ENCODE measurements at regions not wholly inside any gene's neighbourhood (a gene's known extent, or its start where the extent isn't known, plus 50 kb on each side); places are given as distances from the start of the nearest gene placed in this dataset.

DNA sequence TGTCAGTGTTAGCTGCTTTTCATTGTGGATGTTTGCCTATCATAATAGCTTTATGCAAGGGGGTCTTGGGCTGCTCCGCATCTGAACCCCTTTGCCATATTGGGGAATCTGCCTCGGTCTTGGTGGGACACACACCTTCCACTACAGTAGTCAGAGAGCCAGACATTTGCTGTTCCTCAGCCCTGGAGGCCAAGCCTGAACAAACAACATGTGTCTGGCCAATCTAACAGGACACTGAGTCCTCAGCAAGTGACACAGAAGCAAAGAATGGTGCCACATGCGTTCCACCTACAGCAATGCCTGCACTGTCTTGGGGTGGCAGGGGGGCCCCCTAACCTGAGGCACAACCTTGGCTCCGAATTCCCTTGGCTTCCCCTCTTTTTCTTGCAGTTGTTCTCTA is 243.9 kb downstream of the LY86 start:
- TF ChIP-seq, protein P1, sequence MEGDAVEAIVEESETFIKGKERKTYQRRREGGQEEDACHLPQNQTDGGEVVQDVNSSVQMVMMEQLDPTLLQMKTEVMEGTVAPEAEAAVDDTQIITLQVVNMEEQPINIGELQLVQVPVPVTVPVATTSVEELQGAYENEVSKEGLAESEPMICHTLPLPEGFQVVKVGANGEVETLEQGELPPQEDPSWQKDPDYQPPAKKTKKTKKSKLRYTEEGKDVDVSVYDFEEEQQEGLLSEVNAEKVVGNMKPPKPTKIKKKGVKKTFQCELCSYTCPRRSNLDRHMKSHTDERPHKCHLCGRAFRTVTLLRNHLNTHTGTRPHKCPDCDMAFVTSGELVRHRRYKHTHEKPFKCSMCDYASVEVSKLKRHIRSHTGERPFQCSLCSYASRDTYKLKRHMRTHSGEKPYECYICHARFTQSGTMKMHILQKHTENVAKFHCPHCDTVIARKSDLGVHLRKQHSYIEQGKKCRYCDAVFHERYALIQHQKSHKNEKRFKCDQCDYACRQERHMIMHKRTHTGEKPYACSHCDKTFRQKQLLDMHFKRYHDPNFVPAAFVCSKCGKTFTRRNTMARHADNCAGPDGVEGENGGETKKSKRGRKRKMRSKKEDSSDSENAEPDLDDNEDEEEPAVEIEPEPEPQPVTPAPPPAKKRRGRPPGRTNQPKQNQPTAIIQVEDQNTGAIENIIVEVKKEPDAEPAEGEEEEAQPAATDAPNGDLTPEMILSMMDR (IDR thresholded peaks at IDR 0.05): no peak
- no peak for TF ChIP-seq POLR2A (IDR thresholded peaks at IDR 0.05)

Data from esophagus squamous epithelium (tissue), 4 donors.